OCI-LY7 (cell line): ENCODE measurements at regions not wholly inside any gene's neighbourhood (a gene's known extent, or its start where the extent isn't known, plus 50 kb on each side); places are given as distances from the start of the nearest gene placed in this dataset.

Experiments used
- CTCF ChIP-seq: fragments of 200-600 bp; sonication (generic); conservative IDR thresholded peaks from 2 replicates; pipeline ENCODE4 v1.5.1; 2014; ENCODE audit warnings: mild to moderate bottlenecking, antibody characterized with exemption, low read length, moderate library complexity, mixed read lengths
- EZH2phosphoT487 ChIP-seq: fragments of 200-600 bp; sonication (generic); IDR thresholded peaks from 2 replicates; pipeline ENCODE4 v1.6.1; 2018; ENCODE audit warnings: low read depth, borderline replicate concordance, mild to moderate bottlenecking, mixed run types, antibody characterized with exemption, low read length, moderate library complexity, mixed read lengths

- TF ChIP-seq EZH2phosphoT487, result no peak
- no peak for TF ChIP-seq CTCF
Measured at GRCh38 chr10:88059190-88059589, 195.8 kb downstream of the PTEN start.
